Cardiac fibroblast (primary cell): ENCODE measurements at regions not wholly inside any gene's neighbourhood (a gene's known extent, or its start where the extent isn't known, plus 50 kb on each side); places are given as distances from the start of the nearest gene placed in this dataset.

Experiments
- DNase-seq, 2 donors: peaks; one replicate each; pipeline versions ENCODE4 v3.0.0 to v3.0.0-alpha.2; 2010; ENCODE audit warnings: low read depth in 2 of 2
- H3K4me3 ChIP-seq, 2 donors: replicated peaks in 1 of 2; 1 replicate in 1 of 2; 2 replicates in 1 of 2; pipeline ENCODE4 v1.5.1; 2011; ENCODE audit warnings: low read depth in 2 of 2, low read length in 2 of 2, mild to moderate bottlenecking in 2 of 2, moderate library complexity in 1 of 2
- TF ChIP-seq, protein P1 (sequence below): IDR thresholded peaks from one replicate; pipeline ENCODE4 v1.5.1; 2011; ENCODE audit warnings: low read depth, mild to moderate bottlenecking, low read length, inconsistent platforms

DNA sequence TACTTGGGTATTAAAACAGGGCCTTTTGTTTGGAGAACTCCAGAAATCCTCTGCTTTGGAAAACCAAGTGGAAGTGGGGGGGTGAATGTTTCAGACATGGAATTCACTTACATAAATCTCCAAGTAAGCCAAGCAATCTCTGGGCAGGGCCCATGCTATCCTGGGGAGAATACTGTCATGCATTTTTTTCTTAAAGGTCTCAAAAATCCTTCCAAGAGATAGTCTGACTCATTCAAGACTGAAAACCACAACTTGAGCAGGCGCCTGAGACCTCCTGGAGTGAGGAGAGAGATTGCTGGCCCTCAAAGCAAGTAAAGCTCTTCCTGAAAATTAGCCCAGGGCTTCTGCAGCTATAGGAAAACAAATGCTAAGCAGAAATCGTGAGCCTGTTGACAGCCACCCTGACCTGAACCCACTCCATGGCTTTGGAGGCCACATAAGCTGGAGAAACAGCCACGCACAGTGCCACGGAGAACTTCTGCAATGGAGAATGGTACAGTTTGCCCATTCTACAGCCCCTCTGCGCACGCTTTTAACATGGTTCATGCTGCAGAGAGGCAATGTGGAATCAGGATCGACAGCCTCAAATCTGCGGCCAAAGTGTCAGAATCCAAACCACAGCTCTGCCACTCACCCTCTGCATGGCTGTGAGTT is 203.1 kb upstream of the AUTS2 start:
- no peak overlapping the region for H3K4me3 ChIP-seq
- TF ChIP-seq, protein P1, sequence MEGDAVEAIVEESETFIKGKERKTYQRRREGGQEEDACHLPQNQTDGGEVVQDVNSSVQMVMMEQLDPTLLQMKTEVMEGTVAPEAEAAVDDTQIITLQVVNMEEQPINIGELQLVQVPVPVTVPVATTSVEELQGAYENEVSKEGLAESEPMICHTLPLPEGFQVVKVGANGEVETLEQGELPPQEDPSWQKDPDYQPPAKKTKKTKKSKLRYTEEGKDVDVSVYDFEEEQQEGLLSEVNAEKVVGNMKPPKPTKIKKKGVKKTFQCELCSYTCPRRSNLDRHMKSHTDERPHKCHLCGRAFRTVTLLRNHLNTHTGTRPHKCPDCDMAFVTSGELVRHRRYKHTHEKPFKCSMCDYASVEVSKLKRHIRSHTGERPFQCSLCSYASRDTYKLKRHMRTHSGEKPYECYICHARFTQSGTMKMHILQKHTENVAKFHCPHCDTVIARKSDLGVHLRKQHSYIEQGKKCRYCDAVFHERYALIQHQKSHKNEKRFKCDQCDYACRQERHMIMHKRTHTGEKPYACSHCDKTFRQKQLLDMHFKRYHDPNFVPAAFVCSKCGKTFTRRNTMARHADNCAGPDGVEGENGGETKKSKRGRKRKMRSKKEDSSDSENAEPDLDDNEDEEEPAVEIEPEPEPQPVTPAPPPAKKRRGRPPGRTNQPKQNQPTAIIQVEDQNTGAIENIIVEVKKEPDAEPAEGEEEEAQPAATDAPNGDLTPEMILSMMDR, result no peak
- DNase-seq, result peak in 1 of 2 donors; percentile 80

DNA sequence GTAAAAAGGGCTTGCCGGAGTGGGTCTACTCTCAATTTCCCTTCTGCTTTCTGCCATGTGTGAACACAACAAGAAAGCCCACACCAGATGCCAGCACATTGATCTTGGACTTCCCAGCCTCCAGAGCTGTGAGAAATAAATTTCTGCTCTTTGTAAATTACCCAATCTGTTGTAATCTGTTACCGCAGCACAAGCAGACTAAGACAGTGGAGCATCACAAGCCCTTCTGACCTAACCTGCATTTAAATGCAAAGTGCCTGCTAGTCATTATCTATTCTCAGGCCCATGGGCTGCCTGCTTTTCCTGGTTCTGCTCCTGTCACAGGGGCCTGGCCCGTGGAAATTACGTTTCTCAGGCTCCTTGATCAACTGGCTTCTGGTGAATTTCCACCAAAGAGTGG is 199.3 kb upstream of the AUTS2 start:
- no peak for DNase-seq
- H3K4me3 ChIP-seq, result no peak overlapping the region
- TF ChIP-seq, protein P1, result no peak

DNA sequence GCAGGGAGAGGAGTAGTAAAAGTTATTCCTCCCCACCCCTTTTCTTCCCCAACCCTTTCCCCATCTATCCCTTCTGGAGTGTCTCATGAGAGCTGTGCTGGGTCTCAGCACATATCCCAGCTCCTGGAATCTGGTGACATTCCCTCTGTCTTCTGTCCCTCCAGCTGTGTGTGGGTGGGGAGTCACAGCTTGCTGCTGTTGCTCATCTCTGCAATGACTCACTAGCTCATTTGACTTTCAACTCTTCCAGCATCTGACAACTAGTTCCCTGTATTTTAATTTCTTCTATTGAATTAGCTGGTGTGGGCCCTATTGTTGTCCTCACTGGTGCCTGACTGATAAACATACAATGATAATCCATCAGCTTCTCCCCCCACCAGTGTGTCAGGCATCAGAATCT is 198.9 kb upstream of the AUTS2 start:
- TF ChIP-seq, protein P1, result no peak
- DNase-seq, result peak in 1 of 2 donors; percentile 4
- H3K4me3 ChIP-seq, result no peak overlapping the region

DNA sequence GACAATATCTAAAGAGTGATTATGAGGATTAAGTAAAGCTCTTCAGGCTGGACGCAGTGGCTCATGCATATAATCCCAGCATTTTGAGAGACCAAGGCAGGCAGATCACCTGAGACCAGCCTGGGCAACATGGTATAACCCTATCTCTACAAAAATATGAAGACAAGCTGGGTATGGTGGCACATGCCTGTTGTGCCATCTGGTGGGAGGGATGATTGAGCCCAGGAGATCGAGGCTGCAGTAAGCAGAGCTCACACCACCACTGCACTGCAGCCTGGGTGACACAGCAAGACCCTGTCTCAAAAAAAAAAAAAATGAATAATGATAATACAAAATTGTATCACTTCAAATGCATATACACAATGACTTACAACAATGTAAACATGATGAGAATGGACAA is 195.6 kb upstream of the AUTS2 start:
- no peak for DNase-seq
- TF ChIP-seq, protein P1, result no peak
- H3K4me3 ChIP-seq, result no peak overlapping the region

DNA sequence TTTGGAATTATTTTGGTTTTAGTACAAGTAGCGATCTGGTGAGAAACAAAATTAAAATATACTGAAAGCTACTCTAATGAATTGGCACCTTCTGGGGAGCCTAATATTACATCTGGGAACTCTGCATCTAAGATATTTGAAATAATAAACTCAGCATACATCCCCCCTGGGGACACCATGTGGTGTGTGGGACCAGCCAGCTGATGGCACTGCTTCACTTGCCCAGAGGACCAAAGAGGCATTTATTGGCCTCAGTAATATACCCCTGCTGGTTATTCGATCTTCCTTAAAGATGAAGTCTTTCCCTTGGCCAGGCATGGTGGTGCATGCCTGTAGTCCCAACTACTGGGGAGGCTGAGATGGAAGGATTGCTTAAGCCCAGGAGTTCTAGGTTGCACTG is 195.1 kb upstream of the AUTS2 start:
- peak in 1 of 2 donors; percentile 4 for DNase-seq
- H3K4me3 ChIP-seq, result no peak overlapping the region
- TF ChIP-seq, protein P1, result no peak

DNA sequence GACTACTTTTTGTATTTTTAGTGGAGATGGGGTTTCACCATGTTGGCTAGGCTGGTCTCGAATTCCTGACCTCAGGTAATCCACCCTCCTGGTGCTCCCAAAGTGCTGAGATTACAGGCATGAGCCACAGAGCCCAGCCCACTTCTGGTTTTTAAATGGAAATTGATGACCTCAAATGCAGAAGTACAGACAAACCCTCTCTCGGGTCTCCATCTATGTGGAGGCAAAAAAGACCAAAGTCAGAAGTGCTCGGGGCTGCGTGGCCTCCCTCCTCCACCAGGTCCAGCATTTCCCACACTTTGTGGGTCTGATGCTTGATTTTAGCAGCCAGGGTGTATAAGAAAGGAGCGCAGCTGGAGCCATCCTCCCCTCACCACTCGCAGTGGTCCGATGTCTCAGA is 187.3 kb upstream of the AUTS2 start:
- DNase-seq, result no peak

More for the DNA sequence above, 187.3 kb upstream of the AUTS2 start:
- H3K4me3 ChIP-seq, result no peak overlapping the region
- TF ChIP-seq, protein P1, result no peak
